Aorta (tissue), 5 donors: ENCODE measurements at regions not wholly inside any gene's neighbourhood (a gene's known extent, or its start where the extent isn't known, plus 50 kb on each side); places are given as distances from the start of the nearest gene placed in this dataset.

Source experiments
- ATAC-seq: fragments of 200-7000 bp; cut with Tn5 transposase; one replicate; pipeline ENCODE4 v1.9.1; 2022; ENCODE audit warnings: moderate library complexity; ENCODE audit not compliant: low FRiP score
- DNase-seq, 2 donors: peaks; one replicate each; pipeline ENCODE4 v3.0.0-alpha.2; 2020
- H3K27ac ChIP-seq, 2 donors: one replicate each; pipeline ENCODE4 v1.5.1; 2013; ENCODE audit warnings: low read length in 2 of 2, mild to moderate bottlenecking in 2 of 2, moderate library complexity in 2 of 2, control low read depth in 1 of 2, inconsistent platforms in 1 of 2, low read depth in 1 of 2
- H3K27me3 ChIP-seq, 2 donors: one replicate each; pipeline ENCODE4 v1.6.1; 2013; ENCODE audit warnings: control low read depth in 1 of 2, low read length in 1 of 2, mild to moderate bottlenecking in 1 of 2, moderate library complexity in 1 of 2; ENCODE audit not compliant: insufficient read depth in 2 of 2, control insufficient read depth in 1 of 2
- H3K36me3 ChIP-seq, 2 donors: one replicate each; pipeline ENCODE4 v1.6.1; 2013; ENCODE audit warnings: control low read depth in 1 of 2, low read length in 1 of 2, mild to moderate bottlenecking in 1 of 2; ENCODE audit not compliant: insufficient read depth in 2 of 2, control insufficient read depth in 1 of 2
- H3K4me1 ChIP-seq, 2 donors: one replicate each; pipeline ENCODE4 v1.6.1; 2013; ENCODE audit warnings: low read length in 2 of 2, control low read depth in 1 of 2, mild to moderate bottlenecking in 1 of 2, moderate library complexity in 1 of 2; ENCODE audit not compliant: insufficient read depth in 2 of 2, control insufficient read depth in 1 of 2
- H3K4me3 ChIP-seq, 2 donors: one replicate each; pipeline ENCODE4 v1.5.1; 2013; ENCODE audit warnings: low read length in 2 of 2, control low read depth in 1 of 2, mild to moderate bottlenecking in 1 of 2
- H3K9me3 ChIP-seq: one replicate; pipeline ENCODE4 v1.6.1; 2013; ENCODE audit warnings: mild to moderate bottlenecking, low read length; ENCODE audit not compliant: control insufficient read depth
- WGBS, 2 donors: extraction: QIAGEN DNeasy Blood & Tissue Kit; methylation state at CpG; one replicate each; pipeline ENCODE4 v1.1.7; 2013; 5-methylcytosine and 5-hydroxymethylcytosine counted together
- intact Hi-C, 2 donors: fragments of 100-400 bp; cut with DNase I; formaldehyde crosslinking; loops; one replicate each; pipeline versions ENCODE4 v1.14.2 to v1.15.0; 2022
- donor health status: healthy with polysubstance abuse.
- donor health status: Bipolar disorder and iron deficiency.
- donor health status: DM: no; HTN: no; CAD: no.
- donor health status: DM: no; HTN: no; CAD: no.
- donor health status: DM: yes; HTN: yes; CAD: no.

DNA sequence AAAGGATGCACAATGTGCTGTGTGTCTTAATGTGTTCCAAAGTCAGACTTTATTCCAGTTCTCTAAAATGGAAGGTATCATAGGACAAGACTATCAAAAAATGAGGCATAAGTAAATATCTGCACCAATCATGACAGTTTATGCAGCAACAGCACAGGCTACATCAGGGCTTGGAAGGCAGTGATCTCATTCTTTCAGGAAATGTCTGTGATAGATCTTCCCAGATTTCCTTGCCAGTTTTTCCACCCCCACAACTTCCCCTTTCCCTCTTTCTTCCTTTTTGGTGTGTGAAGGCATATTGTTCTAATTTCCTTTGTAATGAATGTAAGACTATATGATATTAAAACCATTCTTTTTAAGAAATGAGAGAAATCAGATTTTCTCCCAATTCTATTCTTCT, 326.7 kb downstream of the ATP23 start:
- DNase-seq: no peak

GRCh38 chr12:58269476-58269875, 328.1 kb downstream of the ATP23 start:
- no peaks in the 10 kb centered on the region for H3K4me1 ChIP-seq
- no peaks in the 10 kb centered on the region for H3K27me3 ChIP-seq
- no peak overlapping the region for H3K27ac ChIP-seq
- WGBS, 2 donors: 67 to 79% methylated on average over 2 of the region's 2 CpGs
- no peaks in the 10 kb centered on the region for H3K36me3 ChIP-seq
- no peak overlapping the region for H3K4me3 ChIP-seq
- intact Hi-C loops: no loop called here
- no peak for ATAC-seq
- DNase-seq: no peak
- no peaks in the 10 kb centered on the region for H3K9me3 ChIP-seq

More for the DNA sequence above, 326.7 kb downstream of the ATP23 start:
- H3K27ac ChIP-seq: no peak overlapping the region
- H3K27me3 ChIP-seq: no peaks in the 10 kb centered on the region
- no peaks in the 10 kb centered on the region for H3K36me3 ChIP-seq
- H3K4me1 ChIP-seq: no peaks in the 10 kb centered on the region
- no peak overlapping the region for H3K4me3 ChIP-seq
- intact Hi-C loops: no loop called here
- no peak for ATAC-seq
- no peaks in the 10 kb centered on the region for H3K9me3 ChIP-seq

DNA sequence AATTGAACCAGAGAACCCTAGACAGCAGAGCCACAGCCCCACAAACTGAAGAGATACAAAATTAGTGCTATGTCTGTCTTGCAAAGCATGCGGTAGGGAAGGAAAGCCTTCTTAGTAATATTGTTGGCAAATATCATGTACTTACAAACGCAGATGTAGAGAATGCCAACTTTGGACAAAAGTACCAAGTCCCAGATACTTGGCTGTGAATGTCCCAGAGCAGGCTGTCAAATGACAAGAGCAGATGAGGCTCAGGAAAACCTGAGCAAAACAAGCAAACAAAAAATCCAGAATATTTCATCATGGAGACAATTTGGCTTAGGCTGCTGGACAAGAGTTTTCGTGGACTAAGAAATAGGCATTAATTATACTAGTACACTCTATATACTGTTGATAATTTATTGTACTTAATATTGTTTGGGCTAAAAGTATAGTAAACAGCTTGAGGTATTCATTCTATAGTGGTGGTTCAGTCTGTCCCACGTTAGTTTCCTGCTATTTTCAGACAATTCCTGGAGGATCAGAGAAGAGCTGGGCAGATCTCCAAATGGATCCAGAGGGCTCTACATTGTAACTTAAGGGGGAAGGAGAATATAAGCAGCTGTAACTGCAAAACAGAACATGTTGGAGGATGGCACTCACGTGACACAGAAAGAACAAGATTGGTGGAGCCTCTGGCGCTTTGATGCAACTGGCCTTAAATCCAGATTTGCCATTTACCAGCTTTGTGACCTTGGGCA, 329.8 kb downstream of the ATP23 start:
- 40 to 45% methylated on average over 6 of the region's 6 CpGs for WGBS, 2 donors
- no peak for ATAC-seq
- no peak overlapping the region for H3K4me3 ChIP-seq
- H3K9me3 ChIP-seq: no peaks in the 10 kb centered on the region
- DNase-seq: no peak
- H3K36me3 ChIP-seq: no peaks in the 10 kb centered on the region
- intact Hi-C loops: no loop called here
- H3K27me3 ChIP-seq: no peaks in the 10 kb centered on the region
- H3K4me1 ChIP-seq: no peaks in the 10 kb centered on the region
- H3K27ac ChIP-seq: no peak overlapping the region

- ATAC-seq (no peak), DNase-seq (no peak)
- H3K27ac ChIP-seq: no peak overlapping the region
- intact Hi-C loops: no loop called here
- peaks cover 2% of the 10 kb centered on the region for H3K9me3 ChIP-seq
- no peak overlapping the region for H3K4me3 ChIP-seq
- no peaks in the 10 kb centered on the region for H3K4me1 ChIP-seq
- WGBS, 2 donors: 52 to 57% methylated on average over 3 of the region's 3 CpGs
- H3K36me3 ChIP-seq: no peaks in the 10 kb centered on the region
- no peaks in the 10 kb centered on the region for H3K27me3 ChIP-seq
Measured at GRCh38 chr12:58272461-58272860, 331.1 kb downstream of the ATP23 start.

- no peak for DNase-seq
- Histone ChIP-seq H3K27ac (no peak overlapping the region), H3K36me3 (no peaks in the 10 kb centered on the region), H3K4me3 (no peak overlapping the region), H3K9me3 (peaks cover 3% of the 10 kb centered on the region), H3K4me1 (no peaks in the 10 kb centered on the region), H3K27me3 (no peaks in the 10 kb centered on the region)
- ATAC-seq: no peak
- intact Hi-C loops: no loop called here
- 82 to 96% methylated on average over 1 of the region's 1 CpG for WGBS, 2 donors
Measured at GRCh38 chr12:58277231-58277630, 335.9 kb downstream of the ATP23 start.

GRCh38 chr12:58283553-58283952, 342.2 kb downstream of the ATP23 start:
- no peaks in the 10 kb centered on the region for H3K27me3 ChIP-seq
- 3 to 10% methylated on average over 1 of the region's 1 CpG for WGBS, 2 donors
- no peak overlapping the region for H3K4me3 ChIP-seq
- peaks cover 0 to 2% of the 10 kb centered on the region in 2 donors for H3K4me1 ChIP-seq
- ATAC-seq (no peak), DNase-seq (no peak)
- intact Hi-C loops: no loop called here
- H3K36me3 ChIP-seq: no peaks in the 10 kb centered on the region
- no peak overlapping the region for H3K27ac ChIP-seq
- no peaks in the 10 kb centered on the region for H3K9me3 ChIP-seq

GRCh38 chr12:58285551-58285950, 344.2 kb downstream of the ATP23 start:
- peaks cover 1% of the 10 kb centered on the region for H3K9me3 ChIP-seq
- no peak overlapping the region for H3K4me3 ChIP-seq
- DNase-seq: no peak
- intact Hi-C loops: no loop called here
- no peaks in the 10 kb centered on the region for H3K27me3 ChIP-seq
- no peak for ATAC-seq
- 35% methylated on average over 5 of the region's 5 CpGs for WGBS, 2 donors
- peaks cover 0 to 2% of the 10 kb centered on the region in 2 donors for H3K4me1 ChIP-seq
- no peaks in the 10 kb centered on the region for H3K36me3 ChIP-seq
- H3K27ac ChIP-seq: no peak overlapping the region

DNA sequence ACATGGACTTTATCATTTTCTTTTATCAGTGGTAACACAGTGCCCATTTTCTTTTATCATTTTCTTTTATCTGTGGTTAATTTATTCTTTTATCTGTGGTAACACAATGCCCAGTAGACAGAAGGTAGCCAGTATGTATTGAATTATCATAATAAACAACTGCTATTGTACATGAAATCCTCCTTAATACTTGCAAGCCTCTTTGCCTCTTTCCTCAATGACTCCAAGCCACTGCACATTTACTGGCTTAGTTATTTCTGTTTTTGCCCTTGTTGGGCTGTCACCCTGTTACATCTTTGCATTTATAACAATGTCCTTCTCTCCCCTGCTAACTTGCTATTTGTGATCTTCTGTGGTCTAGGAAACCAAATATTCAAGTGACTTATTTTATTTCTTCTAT, 345.0 kb downstream of the ATP23 start:
- no peak for ATAC-seq
- intact Hi-C loops: no loop called here
- no peak for DNase-seq
- peaks cover 0 to 2% of the 10 kb centered on the region in 2 donors for H3K4me1 ChIP-seq
- no peaks in the 10 kb centered on the region for H3K27me3 ChIP-seq
- no peak overlapping the region for H3K4me3 ChIP-seq
- no peak overlapping the region for H3K27ac ChIP-seq
- no peaks in the 10 kb centered on the region for H3K36me3 ChIP-seq
- peaks cover 1% of the 10 kb centered on the region for H3K9me3 ChIP-seq

GRCh38 chr12:58288190-58288589, 346.8 kb downstream of the ATP23 start:
- Histone ChIP-seq H3K27ac (no peak overlapping the region), H3K36me3 (no peaks in the 10 kb centered on the region), H3K9me3 (peaks cover 1% of the 10 kb centered on the region), H3K4me1 (peaks cover 0 to 2% of the 10 kb centered on the region in 2 donors), H3K27me3 (no peaks in the 10 kb centered on the region), H3K4me3 (no peak overlapping the region)
- intact Hi-C loops: no loop called here
- ATAC-seq: no peak
- WGBS, 2 donors: 29 to 66% methylated on average over 3 to 6 of the region's 6 CpGs
- no peak for DNase-seq
